ENCODE measurements at regions not wholly inside any gene's neighbourhood (a gene's known extent, or its start where the extent isn't known, plus 50 kb on each side); places are given as distances from the start of the nearest gene placed in this dataset.

DNA sequence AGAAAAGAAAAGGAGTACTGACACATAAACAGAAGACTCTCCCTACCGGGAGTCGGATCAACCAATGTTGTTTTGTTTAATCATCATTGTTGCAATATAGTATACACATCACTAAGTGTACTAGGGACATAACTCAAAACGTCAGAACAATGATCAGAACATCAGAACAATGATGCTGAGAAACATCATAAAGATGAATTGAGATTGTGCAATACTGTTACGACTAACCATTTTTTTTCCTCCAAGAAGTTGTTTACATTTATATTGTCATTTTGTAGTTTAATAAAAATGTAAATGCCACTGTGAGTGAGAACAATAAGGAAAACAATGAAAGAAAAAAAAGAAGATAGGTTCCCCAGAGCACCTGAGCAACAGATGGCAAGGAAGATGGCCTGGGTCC, 663.1 kb upstream of the PCDH15 start:
- H3K4me2 ChIP-seq (ENCODE audit: insufficient read depth in 1 of 2, low read depth in 2 of 2, low read length in 2 of 2): no peak overlapping the region
- no peak overlapping the region for H3K18ac ChIP-seq (ENCODE audit: extremely low read depth, low read length)
- no peak overlapping the region for H2BK5ac ChIP-seq (ENCODE audit: low read depth, low read length)
- H3K23me2 ChIP-seq (ENCODE audit: low read depth, low read length): no peaks in the 10 kb centered on the region
- peak; percentile 73; the same call in 1 of the 2 replicates for TF ChIP-seq CEBPB (IDR thresholded peaks at IDR 0.05; ENCODE audit: low read depth, low read length)
- TF ChIP-seq ASH2L (IDR thresholded peaks at IDR 0.05; ENCODE audit: low read length): no peak
- no peak overlapping the region for H3K4me3 ChIP-seq (ENCODE audit: extremely low read depth in 1 of 4, insufficient read depth in 2 of 4, low read depth in 3 of 4, low read length in 4 of 4)
- no peak overlapping the region for H3K9ac ChIP-seq (replicated peaks in 1 of 4; ENCODE audit: extremely low read depth in 1 of 4, low read depth in 3 of 4, low read length in 3 of 4)
- POLR2A ChIA-PET (ENCODE audit: partially characterized antibody): no interaction called here
- CTCF ChIA-PET (ENCODE audit: partially characterized antibody): no interaction called here
- H4K91ac ChIP-seq (replicated peaks; ENCODE audit: insufficient read length, low read length): no peak overlapping the region
- H3K27ac ChIP-seq (ENCODE audit: low read depth, low read length): no peak overlapping the region
- H3K36me3 ChIP-seq (ENCODE audit: control insufficient read depth in 2 of 4, insufficient read depth in 4 of 4, low read length in 3 of 4): no peaks in the 10 kb centered on the region
- H3K9me3 ChIP-seq (ENCODE audit: insufficient read depth in 2 of 2, low read depth in 1 of 2, low read length in 1 of 2): no peaks in the 10 kb centered on the region
- H2BK15ac ChIP-seq (ENCODE audit: low read length): no peak overlapping the region
- no peaks in the 10 kb centered on the region for H3K79me2 ChIP-seq (ENCODE audit: control insufficient read depth in 1 of 2, insufficient read depth in 2 of 2, low read length in 2 of 2)
- no peak overlapping the region for H3K56ac ChIP-seq (replicated peaks; ENCODE audit: insufficient read length, low read depth, low read length)
- H3K4me1 ChIP-seq (replicated peaks in 1 of 4; ENCODE audit: control insufficient read depth in 3 of 4, insufficient read depth in 4 of 4, low read length in 3 of 4): no peaks in the 10 kb centered on the region
- H3K14ac ChIP-seq (ENCODE audit: insufficient read length): no peak overlapping the region
- WGBS, 2 experiments (ENCODE audit: extremely low coverage in 1 of 2, insufficient coverage in 1 of 2, insufficient read length in 1 of 2, insufficient replicate concordance in 2 of 2, low coverage in 1 of 2, low lambda C conversion rate in 2 of 2, missing lambda C conversion rate in 1 of 2): 87% methylated on average over 4 of the region's 4 CpGs; no CpG with 5 or more reads in 1 of the 2 experiments
- no peak overlapping the region for H3K4ac ChIP-seq (replicated peaks; ENCODE audit: insufficient read length, low read depth, low read length)
- no peak overlapping the region for H2BK120ac ChIP-seq (replicated peaks; ENCODE audit: low read depth, low read length)
- DNase-seq (ENCODE audit: low read depth in 1 of 2, low spot score in 2 of 2) (no peak), FAIRE-seq (no peak)
- no peak overlapping the region for H2AFZ ChIP-seq (ENCODE audit: low read length)
- no peak overlapping the region for H4K5ac ChIP-seq (ENCODE audit: insufficient read length, low read depth, low read length)
- no peak overlapping the region for H2BK20ac ChIP-seq (ENCODE audit: low read length)
- no peak overlapping the region for H2BK12ac ChIP-seq (ENCODE audit: low read depth, low read length)
- H4K20me1 ChIP-seq (replicated peaks in 1 of 2; ENCODE audit: control insufficient read depth in 1 of 2, insufficient read depth in 2 of 2, low read length in 2 of 2): no peaks in the 10 kb centered on the region
- H3K23ac ChIP-seq (ENCODE audit: insufficient read length): no peak overlapping the region
- H3K79me1 ChIP-seq (ENCODE audit: low read depth, low read length): no peaks in the 10 kb centered on the region; the same call in 1 of the 2 replicates
- H3K27me3 ChIP-seq (replicated peaks in 1 of 4; ENCODE audit: control insufficient read depth in 3 of 4, extremely low read depth in 1 of 4, insufficient read depth in 3 of 4, low read length in 3 of 4): no peaks in the 10 kb centered on the region
- no peak overlapping the region for H4K8ac ChIP-seq (ENCODE audit: extremely low read depth, insufficient read depth, low read length)
- no peak overlapping the region for H2AK5ac ChIP-seq (ENCODE audit: low read depth, low read length)

All from H1 (cell line).